ENCODE measurements at regions not wholly inside any gene's neighbourhood (a gene's known extent, or its start where the extent isn't known, plus 50 kb on each side); places are given as distances from the start of the nearest gene placed in this dataset.

GRCh38 chr21:36628106-36628505 lies 70.8 kb upstream of the SIM2 start:
- DNase-seq (ENCODE audit: low read depth, low spot score): no peak

GRCh38 chr21:36628761-36629460 lies 70.0 kb upstream of the SIM2 start:
- DNase-seq (ENCODE audit: low read depth, low spot score): no peak

- DNase-seq (ENCODE audit: low read depth, low spot score): no peak
These were observed 68.3 kb upstream of the SIM2 start for GRCh38 chr21:36630485-36631206.

GRCh38 chr21:36636016-36636415 lies 62.9 kb upstream of the SIM2 start:
- no peak for DNase-seq (ENCODE audit: low read depth, low spot score)

- no peak for DNase-seq (ENCODE audit: low read depth, low spot score)
These were observed 62.5 kb upstream of the SIM2 start for GRCh38 chr21:36636439-36636838.

- DNase-seq (ENCODE audit: low read depth, low spot score): no peak
These were observed 59.1 kb upstream of the SIM2 start for GRCh38 chr21:36639769-36640168.

- no peak for DNase-seq (ENCODE audit: low read depth, low spot score)
These were observed 58.7 kb upstream of the SIM2 start for GRCh38 chr21:36640174-36640720.

GRCh38 chr21:36640721-36641244 lies 58.1 kb upstream of the SIM2 start:
- no peak for DNase-seq (ENCODE audit: low read depth, low spot score)

- no peak for DNase-seq (ENCODE audit: low read depth, low spot score)
These were observed 57.6 kb upstream of the SIM2 start for GRCh38 chr21:36641346-36641745.

- DNase-seq (ENCODE audit: low read depth, low spot score): no peak
These were observed 57.0 kb upstream of the SIM2 start for GRCh38 chr21:36641886-36642285.

- DNase-seq (ENCODE audit: low read depth, low spot score): no peak
These were observed 56.1 kb upstream of the SIM2 start for GRCh38 chr21:36642777-36643176.

- DNase-seq (ENCODE audit: low read depth, low spot score): no peak
These were observed 55.3 kb upstream of the SIM2 start for GRCh38 chr21:36643374-36644250.

- no peak for DNase-seq (ENCODE audit: low read depth, low spot score)
These were observed 52.9 kb upstream of the SIM2 start for GRCh38 chr21:36646011-36646410.

GRCh38 chr21:36646645-36647044 lies 52.3 kb upstream of the SIM2 start:
- DNase-seq (ENCODE audit: low read depth, low spot score): no peak

- no peak for DNase-seq (ENCODE audit: low read depth, low spot score)
These were observed 51.4 kb upstream of the SIM2 start for GRCh38 chr21:36647279-36648093.

Data from brain pericyte (primary cell).